Activated naive CD4-positive, alpha-beta T cell treated with Interleukin-2 at 50 U/mL for 16 hours (primary cell): ENCODE measurements at regions not wholly inside any gene's neighbourhood (a gene's known extent, or its start where the extent isn't known, plus 50 kb on each side); places are given as distances from the start of the nearest gene placed in this dataset.
"Not testable (repeated sequence)": the region's sequence is repeated elsewhere in the genome, so short reads cannot be mapped to it uniquely, and the experiment has no call there.

ENCODE experiments used
- DNase-seq: peaks from one replicate; pipeline ENCODE4 v3.0.0-alpha.2; 2020

GRCh38 chr21:27584256-27584655, 617.4 kb upstream of the ADAMTS5 start:
- no peak for DNase-seq

GRCh38 chr21:27582948-27583430, 616.1 kb upstream of the ADAMTS5 start:
- no peak for DNase-seq

GRCh38 chr21:27582246-27582947, 615.5 kb upstream of the ADAMTS5 start:
- DNase-seq, result no peak

- no peak for DNase-seq
These were observed 614.3 kb upstream of the ADAMTS5 start for GRCh38 chr21:27581168-27581567.

- no peak for DNase-seq
These were observed 613.4 kb upstream of the ADAMTS5 start for GRCh38 chr21:27580276-27580675.

DNA sequence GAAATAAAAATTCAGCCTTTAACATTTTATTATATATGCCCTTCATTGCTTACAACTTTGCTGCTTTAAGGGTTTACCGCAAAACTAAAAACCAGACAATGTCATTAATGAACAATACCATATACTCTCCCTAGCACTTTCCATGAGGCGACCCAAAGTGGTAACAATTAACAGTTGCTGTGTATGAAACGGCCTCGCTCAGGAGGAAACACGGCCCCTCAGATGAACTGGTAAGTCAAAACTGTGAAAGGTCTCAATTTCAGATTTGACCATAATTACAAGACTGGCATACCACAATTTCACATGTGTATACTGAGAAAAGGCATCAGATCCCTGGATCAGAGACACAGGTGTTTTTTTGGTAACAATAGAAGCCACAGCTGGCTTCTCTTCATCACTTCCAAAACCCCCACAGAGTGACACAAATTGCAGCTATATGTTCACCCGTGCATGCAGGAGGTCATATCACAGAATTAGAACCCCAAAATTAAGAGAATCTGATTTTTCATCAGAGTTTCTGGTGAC, 611.9 kb upstream of the ADAMTS5 start:
- DNase-seq, result no peak

- DNase-seq, result no peak
These were observed 605.8 kb upstream of the ADAMTS5 start for GRCh38 chr21:27572696-27573095.

- DNase-seq, result no peak
These were observed 604.8 kb upstream of the ADAMTS5 start for GRCh38 chr21:27571706-27572105.

- DNase-seq, result no peak
These were observed 603.5 kb upstream of the ADAMTS5 start for GRCh38 chr21:27570306-27570868.

GRCh38 chr21:27569831-27570230, 602.9 kb upstream of the ADAMTS5 start:
- no peak for DNase-seq

DNA sequence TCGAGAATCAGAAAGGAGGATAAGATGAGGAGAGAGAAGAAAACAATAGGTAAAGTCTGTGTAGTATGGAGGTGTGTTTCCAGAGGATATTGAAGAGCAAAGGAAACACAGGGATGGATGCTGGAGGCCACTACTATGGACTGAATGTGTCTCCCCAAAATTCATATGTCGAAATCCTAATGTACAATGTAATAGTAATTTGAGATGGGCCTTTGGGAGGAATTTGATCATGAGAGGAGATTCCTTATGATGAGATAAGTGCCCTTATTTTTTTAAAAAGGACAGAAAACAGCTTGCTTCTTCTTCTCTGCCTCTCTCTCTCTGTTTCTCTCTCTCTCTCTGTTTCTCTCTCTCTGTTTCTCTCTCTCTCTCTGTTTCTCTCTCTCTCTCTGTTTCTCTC, 602.2 kb upstream of the ADAMTS5 start:
- no peak for DNase-seq

DNA sequence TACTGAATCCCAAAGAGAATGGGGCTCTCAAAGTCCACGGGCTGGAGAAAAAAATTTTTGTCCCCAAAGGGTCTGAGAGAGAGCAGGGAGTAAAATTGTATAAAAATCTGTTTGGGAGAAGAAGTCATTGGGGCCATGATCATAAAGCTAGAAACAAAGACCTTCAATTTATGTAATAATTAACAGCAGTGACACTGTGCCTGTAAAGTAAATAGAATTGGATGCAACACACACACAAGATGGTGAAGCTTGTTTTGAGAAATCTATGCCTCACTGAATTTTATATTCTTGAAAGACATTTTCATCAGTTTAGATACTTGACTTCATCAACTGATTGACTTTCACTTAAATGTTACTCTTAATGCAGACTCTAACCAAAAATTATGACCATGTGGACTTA, 600.5 kb upstream of the ADAMTS5 start:
- no peak for DNase-seq

DNA sequence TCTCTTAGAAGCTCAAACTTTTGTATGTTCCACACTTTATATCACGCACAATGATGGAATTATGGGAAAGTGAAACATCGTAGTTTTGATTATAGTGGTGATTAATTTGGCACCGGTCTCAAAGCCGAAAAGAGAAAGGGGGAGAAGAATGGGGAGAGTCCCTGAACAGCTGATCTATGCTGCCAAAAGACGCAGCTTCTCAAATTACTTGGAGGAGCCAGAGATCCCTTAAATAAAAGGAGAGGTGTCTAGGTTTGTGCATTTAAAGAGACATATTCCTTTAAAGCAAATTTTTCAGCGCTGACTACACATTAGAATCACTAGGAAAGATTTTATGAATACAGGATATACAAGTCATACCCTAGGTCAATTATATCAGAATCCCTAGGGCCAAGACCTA, 599.6 kb upstream of the ADAMTS5 start:
- no peak for DNase-seq

- DNase-seq, result no peak
These were observed 598.5 kb upstream of the ADAMTS5 start for GRCh38 chr21:27565364-27565763.

GRCh38 chr21:27564684-27565301, 597.9 kb upstream of the ADAMTS5 start:
- no peak for DNase-seq

DNA sequence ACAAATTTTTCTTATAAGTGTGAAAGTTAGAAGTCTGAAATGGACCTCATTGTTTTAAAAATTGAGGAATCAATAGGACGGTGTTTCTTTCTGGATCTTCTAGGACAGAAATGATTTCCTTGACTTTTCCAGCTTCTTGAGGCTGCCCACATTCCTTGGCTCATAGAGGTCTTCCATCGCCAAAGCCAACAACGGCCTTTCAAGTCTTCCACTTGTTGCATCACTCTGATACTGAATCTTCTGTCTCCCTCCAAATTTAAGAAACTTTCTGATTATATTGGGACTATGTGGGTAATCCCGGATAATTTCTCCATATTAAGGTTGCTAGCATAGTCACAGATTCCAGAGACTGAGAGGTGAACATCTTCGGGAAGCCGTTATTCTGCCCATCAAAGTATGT, 595.4 kb upstream of the ADAMTS5 start:
- DNase-seq, result no peak

- DNase-seq, result no peak
These were observed 594.2 kb upstream of the ADAMTS5 start for GRCh38 chr21:27561116-27561515.

GRCh38 chr21:27557356-27557755, 590.5 kb upstream of the ADAMTS5 start:
- no peak for DNase-seq

DNA sequence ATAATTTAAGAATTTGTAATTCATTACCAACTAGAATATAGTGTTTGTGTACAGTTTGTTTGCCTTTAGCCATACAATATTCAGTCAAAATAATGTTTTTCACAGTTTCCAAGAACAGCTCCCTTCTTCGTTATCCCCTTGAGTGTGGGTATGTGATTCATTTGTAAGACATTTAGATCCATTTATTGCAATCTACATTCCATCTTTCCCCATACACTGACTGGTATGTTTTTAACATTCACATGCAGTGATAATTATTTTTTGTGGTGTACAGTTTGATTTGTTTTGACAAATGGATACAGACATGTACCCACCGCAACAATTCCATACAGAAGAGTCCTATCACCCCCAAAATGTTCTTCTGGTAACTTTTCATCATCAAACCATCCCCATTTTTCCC, 589.1 kb upstream of the ADAMTS5 start:
- no peak for DNase-seq

- DNase-seq, result no peak
These were observed 583.4 kb upstream of the ADAMTS5 start for GRCh38 chr21:27550287-27550686.

DNA sequence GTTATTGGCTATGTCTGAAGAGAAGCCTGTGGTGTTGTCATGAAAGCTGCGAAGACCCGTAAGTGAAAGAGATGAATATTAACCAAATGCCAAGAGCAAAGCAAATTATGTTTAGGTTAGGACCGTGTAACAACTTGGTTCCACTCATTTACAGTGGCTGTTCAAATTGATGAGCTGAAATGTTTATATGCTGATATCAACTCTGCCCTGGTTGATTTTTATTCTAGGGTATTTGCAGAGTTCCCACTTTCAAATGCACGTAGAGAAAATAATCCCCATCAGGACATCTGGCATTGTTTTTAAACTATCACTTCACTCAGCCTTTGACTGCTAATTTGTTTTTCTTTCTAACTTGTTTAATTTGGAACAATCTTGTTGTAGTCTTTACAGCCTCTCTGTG, 581.6 kb upstream of the ADAMTS5 start:
- no peak for DNase-seq

DNA sequence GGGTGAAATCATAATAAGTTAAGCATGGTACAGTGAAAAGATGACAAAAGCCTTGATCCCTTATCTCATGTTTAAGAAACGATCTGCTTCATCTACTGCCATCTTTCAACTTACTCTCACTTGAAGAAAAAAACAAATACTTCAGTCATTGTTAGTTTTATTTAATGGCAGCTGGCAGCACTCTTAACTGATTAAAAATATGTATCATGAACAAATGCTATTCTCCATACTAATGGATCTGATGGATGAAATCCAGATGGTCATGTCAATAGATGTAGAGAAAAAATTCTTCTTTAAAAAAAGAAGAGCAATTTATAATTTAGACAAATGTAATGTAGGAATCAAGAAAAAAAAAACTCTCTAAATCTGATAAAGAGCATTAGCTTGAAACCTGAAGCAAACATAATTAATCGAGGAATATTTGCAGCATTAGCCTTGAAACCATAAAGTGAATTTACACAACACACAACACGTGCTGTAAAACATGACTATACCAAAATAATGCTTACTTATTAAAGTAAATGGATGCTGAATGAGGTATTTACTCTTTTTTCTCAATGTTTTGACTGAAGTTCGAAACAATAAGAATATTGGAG, 579.0 kb upstream of the ADAMTS5 start:
- DNase-seq, result no peak

DNA sequence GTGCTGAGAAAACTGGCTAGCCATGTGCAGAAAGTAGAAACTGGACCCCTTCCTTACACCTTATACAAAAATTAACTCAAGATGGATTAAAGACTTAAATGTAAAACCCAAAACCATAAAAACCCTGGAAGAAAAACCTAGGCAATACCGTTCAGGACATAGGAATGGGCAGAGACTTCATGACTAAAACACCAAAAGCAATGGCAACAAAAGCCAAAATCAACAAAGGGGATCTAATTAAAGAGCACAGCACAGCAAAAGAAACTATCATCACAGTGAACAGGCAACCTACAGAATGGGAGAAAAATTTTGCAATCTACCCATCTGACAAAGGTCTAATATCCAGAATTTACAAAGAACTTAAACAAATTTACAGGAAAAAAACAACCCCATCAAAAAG, 575.2 kb upstream of the ADAMTS5 start:
- DNase-seq, result not testable (repeated sequence)

DNA sequence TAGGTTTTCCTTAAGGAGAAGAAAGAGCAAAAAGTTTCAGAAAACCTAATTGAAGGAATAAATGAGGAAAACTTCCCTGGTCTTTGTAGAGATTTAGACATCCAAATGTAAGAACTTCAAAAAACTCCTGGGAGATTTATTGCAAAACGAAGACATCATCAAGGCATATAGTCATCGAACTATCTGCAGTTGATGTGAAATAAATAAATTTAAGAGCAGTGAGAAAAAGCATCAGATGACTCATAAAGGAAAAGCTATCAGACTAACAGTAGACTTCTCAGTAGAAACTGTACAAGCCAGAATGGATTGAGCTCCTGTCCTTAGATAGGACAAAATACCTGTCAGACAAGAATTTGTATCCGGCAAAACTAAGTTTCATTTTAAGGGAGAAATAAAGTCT, 569.4 kb upstream of the ADAMTS5 start:
- no peak for DNase-seq
